PC-9 (cell line): ENCODE measurements at regions not wholly inside any gene's neighbourhood (a gene's known extent, or its start where the extent isn't known, plus 50 kb on each side); places are given as distances from the start of the nearest gene placed in this dataset.

Source experiments
- BruUV-seq: library from RNA; stranded (reverse); fragments of 400-500 nt; replicated peaks from 2 replicates; lab custom pipeline; 2021; lab: Mats Ljungman, UMichigan
- CTCF ChIA-PET: fragments of 300-600 bp; sonication (Branson Sonifier 250); formaldehyde crosslinking; loops from one replicate; lab custom pipeline; 2022; ENCODE audit warnings: antibody characterized with exemption; lab: Charles Lee
- POLR2A ChIA-PET: fragments of 300-600 bp; sonication (Branson Sonifier 250); formaldehyde crosslinking; loops from one replicate; lab custom pipeline; 2022; ENCODE audit warnings: antibody characterized with exemption; ENCODE audit not compliant: unreplicated experiment; lab: Charles Lee
- DNase-seq, 2 experiments: peaks; one replicate each; pipeline versions ENCODE4 v3.0.0 to v3.0.0-alpha.2; 2015 to 2022; ENCODE audit warnings: mixed read lengths in 1 of 2
- H2AFZ ChIP-seq: fragments of 200-600 bp; sonication (generic); 2 replicates; pipeline ENCODE4 v1.8.1; 2017; ENCODE audit warnings: antibody characterized with exemption
- H3F3A ChIP-seq: fragments of 200-600 bp; sonication (generic); 2 replicates; pipeline ENCODE4 v1.8.1; 2017; ENCODE audit warnings: antibody characterized with exemption, mild to moderate bottlenecking, low read depth; ENCODE audit not compliant: insufficient read depth
- H3K27ac ChIP-seq: fragments of 200-600 bp; sonication (generic); 2 replicates; pipeline ENCODE4 v1.6.1; 2016; ENCODE audit warnings: mixed run types
- H3K27me3 ChIP-seq: fragments of 200-600 bp; sonication (generic); 2 replicates; pipeline ENCODE4 v1.6.1; 2016; ENCODE audit warnings: low read depth, mixed run types; ENCODE audit not compliant: insufficient read depth
- H3K36me3 ChIP-seq: fragments of 200-600 bp; sonication (generic); 2 replicates; pipeline ENCODE4 v1.6.1; 2016; ENCODE audit warnings: low read depth, mixed run types
- H3K4me1 ChIP-seq: fragments of 200-600 bp; sonication (generic); replicated peaks from 2 replicates; pipeline ENCODE4 v1.6.1; 2016; ENCODE audit warnings: mixed run types; ENCODE audit not compliant: insufficient read depth
- H3K4me2 ChIP-seq: fragments of 200-600 bp; sonication (generic); 2 replicates; pipeline ENCODE4 v1.6.1; 2017; ENCODE audit warnings: mixed run types
- H3K4me3 ChIP-seq: fragments of 200-600 bp; sonication (generic); 2 replicates; pipeline ENCODE4 v1.6.1; 2016; ENCODE audit warnings: mixed run types
- H3K79me2 ChIP-seq: fragments of 200-600 bp; sonication (generic); 2 replicates; pipeline ENCODE4 v1.6.1; 2017; ENCODE audit warnings: low read depth, mixed run types
- H3K9me2 ChIP-seq: fragments of 200-600 bp; sonication (generic); 2 replicates; pipeline ENCODE4 v1.8.1; 2017; ENCODE audit warnings: mild to moderate bottlenecking; ENCODE audit not compliant: insufficient read depth
- H3K9me3 ChIP-seq: fragments of 200-600 bp; sonication (generic); 2 replicates; pipeline ENCODE4 v1.8.1; 2016; ENCODE audit warnings: low read depth; ENCODE audit not compliant: insufficient read depth
- H4K20me1 ChIP-seq: fragments of 200-600 bp; sonication (generic); 2 replicates; pipeline ENCODE4 v1.8.1; 2017; ENCODE audit not compliant: insufficient read depth
- CTCF ChIP-seq: fragments of 200-600 bp; sonication (generic); conservative IDR thresholded peaks from 2 replicates; pipeline ENCODE4 v1.6.1; 2017; ENCODE audit warnings: mixed run types, antibody characterized with exemption, mild to moderate bottlenecking, moderate library complexity
- EZH2 ChIP-seq: fragments of 200-600 bp; sonication (generic); IDR thresholded peaks from 2 replicates; pipeline ENCODE4 v1.8.0; 2017; ENCODE audit warnings: antibody characterized with exemption, low read depth
- intact Hi-C: fragments of 100-400 bp; cut with micrococcal nuclease; formaldehyde crosslinking; loops from one replicate; pipeline ENCODE4 v1.10.0; 2022; ENCODE audit not compliant: unreplicated experiment

- H3K9me3 ChIP-seq: no peaks in the 10 kb centered on the region
- H3K27me3 ChIP-seq: no peaks in the 10 kb centered on the region
- no peaks in the 10 kb centered on the region for H3F3A ChIP-seq
- H3K4me2 ChIP-seq: no peak overlapping the region
- H3K9me2 ChIP-seq: no peaks in the 10 kb centered on the region
- H3K36me3 ChIP-seq: no peaks in the 10 kb centered on the region
- H3K4me1 ChIP-seq: no peaks in the 10 kb centered on the region
- TF ChIP-seq EZH2: no peak
- peak; percentile 57 for TF ChIP-seq CTCF
- H3K79me2 ChIP-seq: no peaks in the 10 kb centered on the region
- no peak for DNase-seq
- no peak overlapping the region for H3K27ac ChIP-seq
- intact Hi-C loops: loop anchor here (2.0 to 10.0 kb wide), 3 partner anchors 497 to 1245 kb away; no protein-coding TSS in a partner anchor
- H4K20me1 ChIP-seq: no peaks in the 10 kb centered on the region
- ChIA-PET CTCF (interaction anchor here (0.7 kb wide), 2 partner anchors 61 to 953 kb away, joined by 4 read pairs; no protein-coding TSS in a partner anchor), POLR2A (no interaction called here)
- no peak overlapping the region for H3K4me3 ChIP-seq
- H2AFZ ChIP-seq: no peak overlapping the region
- no TSS peak for BruUV-seq
Measured at GRCh38 chr3:147119989-147120388, 286.4 kb downstream of the ZIC4 start.

GRCh38 chr3:147119346-147119745 is 287.0 kb downstream of the ZIC4 start:
- intact Hi-C loops: no loop called here
- H3K4me1 ChIP-seq: no peaks in the 10 kb centered on the region
- H2AFZ ChIP-seq: no peak overlapping the region
- no peaks in the 10 kb centered on the region for H3K9me3 ChIP-seq
- BruUV-seq: no TSS peak
- no peaks in the 10 kb centered on the region for H3K79me2 ChIP-seq
- H3K36me3 ChIP-seq: no peaks in the 10 kb centered on the region
- H3F3A ChIP-seq: no peaks in the 10 kb centered on the region
- H3K27me3 ChIP-seq: no peaks in the 10 kb centered on the region
- DNase-seq: no peak
- H4K20me1 ChIP-seq: no peaks in the 10 kb centered on the region
- ChIA-PET CTCF (no interaction called here), POLR2A (no interaction called here)
- H3K9me2 ChIP-seq: no peaks in the 10 kb centered on the region
- no peak overlapping the region for H3K4me3 ChIP-seq
- H3K27ac ChIP-seq: no peak overlapping the region
- no peak for TF ChIP-seq EZH2
- no peak for TF ChIP-seq CTCF
- no peak overlapping the region for H3K4me2 ChIP-seq

GRCh38 chr3:147118611-147119010 is 287.7 kb downstream of the ZIC4 start:
- Histone ChIP-seq H3K4me1 (no peaks in the 10 kb centered on the region), H4K20me1 (no peaks in the 10 kb centered on the region), H3K4me2 (no peak overlapping the region), H3K27ac (no peak overlapping the region), H3K27me3 (no peaks in the 10 kb centered on the region), H2AFZ (no peak overlapping the region), H3K36me3 (no peaks in the 10 kb centered on the region), H3K9me3 (no peaks in the 10 kb centered on the region), H3K9me2 (no peaks in the 10 kb centered on the region), H3K79me2 (no peaks in the 10 kb centered on the region), H3K4me3 (no peak overlapping the region), H3F3A (no peaks in the 10 kb centered on the region)
- CTCF ChIA-PET: no interaction called here
- DNase-seq: no peak
- POLR2A ChIA-PET: no interaction called here
- no TSS peak for BruUV-seq
- intact Hi-C loops: no loop called here
- TF ChIP-seq EZH2 (no peak), CTCF (no peak)
